ENCODE measurements at regions not wholly inside any gene's neighbourhood (a gene's known extent, or its start where the extent isn't known, plus 50 kb on each side); places are given as distances from the start of the nearest gene placed in this dataset.

DNA sequence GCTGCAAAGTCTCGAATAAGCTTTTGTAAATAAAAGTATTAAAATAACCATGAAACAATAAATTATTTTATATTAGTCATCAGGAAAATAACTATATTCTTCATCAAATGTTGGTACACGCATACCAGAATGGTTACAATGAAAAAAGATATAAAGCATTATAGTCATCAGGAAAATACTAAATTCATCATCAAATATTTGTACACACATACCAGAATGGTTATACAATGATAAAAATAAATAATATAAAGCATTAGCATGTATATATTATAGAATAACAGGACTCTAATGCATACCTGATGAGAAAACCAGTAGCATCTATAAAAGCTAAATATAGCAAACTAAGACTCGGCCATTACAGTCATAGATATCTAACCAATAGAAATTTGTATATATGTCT, 202.9 kb downstream of the TRAM1L1 start:
- H3K36me3 Mint-ChIP-seq (ENCODE audit: low read depth): no peaks in the 10 kb centered on the region
- H3K4me3 Mint-ChIP-seq: no peak overlapping the region
- TF ChIP-seq, protein P1, sequence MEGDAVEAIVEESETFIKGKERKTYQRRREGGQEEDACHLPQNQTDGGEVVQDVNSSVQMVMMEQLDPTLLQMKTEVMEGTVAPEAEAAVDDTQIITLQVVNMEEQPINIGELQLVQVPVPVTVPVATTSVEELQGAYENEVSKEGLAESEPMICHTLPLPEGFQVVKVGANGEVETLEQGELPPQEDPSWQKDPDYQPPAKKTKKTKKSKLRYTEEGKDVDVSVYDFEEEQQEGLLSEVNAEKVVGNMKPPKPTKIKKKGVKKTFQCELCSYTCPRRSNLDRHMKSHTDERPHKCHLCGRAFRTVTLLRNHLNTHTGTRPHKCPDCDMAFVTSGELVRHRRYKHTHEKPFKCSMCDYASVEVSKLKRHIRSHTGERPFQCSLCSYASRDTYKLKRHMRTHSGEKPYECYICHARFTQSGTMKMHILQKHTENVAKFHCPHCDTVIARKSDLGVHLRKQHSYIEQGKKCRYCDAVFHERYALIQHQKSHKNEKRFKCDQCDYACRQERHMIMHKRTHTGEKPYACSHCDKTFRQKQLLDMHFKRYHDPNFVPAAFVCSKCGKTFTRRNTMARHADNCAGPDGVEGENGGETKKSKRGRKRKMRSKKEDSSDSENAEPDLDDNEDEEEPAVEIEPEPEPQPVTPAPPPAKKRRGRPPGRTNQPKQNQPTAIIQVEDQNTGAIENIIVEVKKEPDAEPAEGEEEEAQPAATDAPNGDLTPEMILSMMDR (IDR thresholded peaks at IDR 0.05; ENCODE audit: unreplicated experiment in 3 of 3): no peak
- no peaks in the 10 kb centered on the region for H3K9me3 Mint-ChIP-seq
- peaks cover 5% of the 10 kb centered on the region for H3K4me1 Mint-ChIP-seq
- no peaks in the 10 kb centered on the region for H3K27me3 Mint-ChIP-seq (ENCODE audit: low read depth)
- no peak overlapping the region for H3K27ac Mint-ChIP-seq

DNA sequence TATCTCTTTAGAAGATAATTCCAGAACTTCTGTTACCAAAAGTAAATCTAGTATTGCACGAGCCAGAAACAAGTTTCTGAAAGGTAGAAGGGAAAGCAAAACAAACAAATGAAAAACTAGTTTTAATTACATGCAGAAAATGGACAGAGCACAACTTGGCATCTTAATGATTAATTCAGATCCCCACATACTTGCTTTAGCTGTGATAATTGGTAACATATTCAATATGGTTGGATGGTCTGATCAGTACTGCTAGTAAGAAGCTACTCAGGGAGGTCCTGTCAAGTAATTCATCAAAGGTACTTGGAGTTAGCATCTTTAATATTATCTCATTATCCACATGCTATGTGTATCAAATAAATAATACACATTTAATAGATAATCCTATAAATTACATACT, 204.3 kb downstream of the TRAM1L1 start:
- peak overlapping the region; percentile 50 to 60 (median 55) for H3K27ac Mint-ChIP-seq
- H3K36me3 Mint-ChIP-seq (ENCODE audit: low read depth): no peaks in the 10 kb centered on the region
- TF ChIP-seq, protein P1 (IDR thresholded peaks at IDR 0.05; ENCODE audit: unreplicated experiment in 3 of 3): no peak
- H3K9me3 Mint-ChIP-seq: no peaks in the 10 kb centered on the region
- H3K4me3 Mint-ChIP-seq: no peak overlapping the region
- no peaks in the 10 kb centered on the region for H3K27me3 Mint-ChIP-seq (ENCODE audit: low read depth)
- no peaks in the 10 kb centered on the region for H3K4me1 Mint-ChIP-seq

DNA sequence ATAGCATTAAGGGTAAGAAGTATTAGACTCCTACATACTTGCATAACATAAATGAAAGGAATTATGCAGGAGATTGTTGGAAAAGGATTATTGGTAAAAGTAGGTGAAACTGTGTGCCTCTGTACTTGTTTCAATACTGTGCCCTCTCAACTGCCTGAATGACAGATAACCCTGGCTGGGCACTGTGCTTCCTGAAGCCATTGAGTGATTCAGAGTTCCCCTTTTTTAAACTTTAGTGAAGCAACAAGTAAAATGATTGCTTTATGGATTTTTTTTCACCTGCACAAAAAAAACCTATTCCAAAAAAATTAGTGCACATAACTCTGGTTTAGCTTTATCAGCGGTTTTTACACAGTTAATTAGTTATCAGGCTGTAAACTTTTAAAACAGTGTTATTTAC, 204.8 kb downstream of the TRAM1L1 start:
- Mint-ChIP-seq H3K4me1 (no peaks in the 10 kb centered on the region), H3K36me3 (ENCODE audit: low read depth) (no peaks in the 10 kb centered on the region), H3K4me3 (no peak overlapping the region), H3K27ac (peak overlapping the region; percentile 50 to 60 (median 55)), H3K27me3 (ENCODE audit: low read depth) (no peaks in the 10 kb centered on the region), H3K9me3 (no peaks in the 10 kb centered on the region)
- TF ChIP-seq, protein P1 (IDR thresholded peaks at IDR 0.05; ENCODE audit: unreplicated experiment in 3 of 3): no peak

DNA sequence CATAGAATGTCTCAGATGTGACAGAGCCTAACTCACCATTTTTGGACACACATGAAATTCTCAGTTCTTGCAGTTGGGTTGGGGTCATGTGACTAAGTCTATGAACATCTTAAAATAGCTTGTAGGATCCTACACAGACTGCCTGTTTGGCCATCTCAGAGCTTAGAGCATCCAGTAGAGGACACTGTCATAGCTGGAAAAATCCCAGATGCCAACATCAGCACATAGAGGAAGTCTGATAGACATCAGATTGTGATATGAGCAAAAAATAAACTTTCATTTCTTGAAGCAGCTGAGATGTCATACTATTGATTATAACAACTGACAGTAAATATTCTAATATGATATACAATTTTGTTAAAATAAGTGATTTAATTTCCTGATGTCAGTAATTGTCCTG, 207.1 kb downstream of the TRAM1L1 start:
- TF ChIP-seq, protein P1 (IDR thresholded peaks at IDR 0.05; ENCODE audit: unreplicated experiment in 3 of 3): no peak
- H3K27me3 Mint-ChIP-seq (ENCODE audit: low read depth): no peaks in the 10 kb centered on the region

DNA sequence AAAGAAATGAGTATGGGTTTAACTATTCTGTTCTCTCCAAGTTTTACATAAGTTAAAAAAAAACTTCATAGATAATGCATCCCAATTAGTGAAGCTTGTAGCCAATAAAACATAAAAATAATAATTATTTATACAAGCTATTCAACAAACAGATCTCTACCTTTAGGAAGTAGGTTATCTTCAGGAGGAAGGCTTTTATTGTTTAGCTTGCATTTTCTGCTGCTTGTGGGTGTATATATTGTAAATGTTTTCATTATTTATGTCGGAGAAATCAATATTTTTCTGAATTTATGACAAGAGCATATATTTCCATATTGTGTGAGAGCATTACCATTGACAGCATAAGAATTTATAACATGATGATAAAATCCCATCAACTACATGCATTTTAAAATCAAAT, 208.3 kb downstream of the TRAM1L1 start:
- no peaks in the 10 kb centered on the region for H3K27me3 Mint-ChIP-seq (ENCODE audit: low read depth)
- no peaks in the 10 kb centered on the region for H3K9me3 Mint-ChIP-seq
- H3K4me1 Mint-ChIP-seq: peaks cover 3% of the 10 kb centered on the region
- H3K27ac Mint-ChIP-seq: no peak overlapping the region
- no peaks in the 10 kb centered on the region for H3K36me3 Mint-ChIP-seq (ENCODE audit: low read depth)
- TF ChIP-seq, protein P1 (IDR thresholded peaks at IDR 0.05; ENCODE audit: unreplicated experiment in 3 of 3): no peak
- H3K4me3 Mint-ChIP-seq: no peak overlapping the region

More for the DNA sequence above, 207.1 kb downstream of the TRAM1L1 start:
- Mint-ChIP-seq H3K27ac (no peak overlapping the region), H3K4me3 (no peak overlapping the region), H3K9me3 (no peaks in the 10 kb centered on the region), H3K4me1 (no peaks in the 10 kb centered on the region), H3K36me3 (ENCODE audit: low read depth) (no peaks in the 10 kb centered on the region)

DNA sequence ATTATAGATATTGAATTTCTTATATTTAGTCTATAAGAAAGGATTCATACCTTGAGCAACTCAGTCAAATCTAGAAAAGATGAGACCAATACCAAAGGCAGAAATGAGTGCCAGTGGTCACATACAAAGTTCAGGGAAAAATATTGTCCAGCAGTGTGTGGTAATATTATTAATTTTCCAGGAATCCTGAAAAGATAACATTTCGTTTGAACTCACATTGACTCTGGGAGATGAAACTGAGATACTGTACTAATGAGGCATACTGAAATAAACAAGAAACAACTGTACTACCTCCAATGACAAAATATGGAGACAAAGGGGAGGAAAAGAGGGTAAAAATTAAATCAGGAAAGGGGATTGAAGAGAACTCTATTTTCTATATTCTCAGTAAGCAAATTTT, 212.4 kb downstream of the TRAM1L1 start:
- Mint-ChIP-seq H3K4me1 (peaks cover 11% of the 10 kb centered on the region), H3K36me3 (ENCODE audit: low read depth) (no peaks in the 10 kb centered on the region)

More for the DNA sequence above, 212.4 kb downstream of the TRAM1L1 start:
- Mint-ChIP-seq H3K27ac (peak overlapping the region in 1 of 3 experiments; percentile 25), H3K9me3 (no peaks in the 10 kb centered on the region), H3K27me3 (ENCODE audit: low read depth) (no peaks in the 10 kb centered on the region), H3K4me3 (no peak overlapping the region)
- TF ChIP-seq, protein P1 (IDR thresholded peaks at IDR 0.05; ENCODE audit: unreplicated experiment in 3 of 3): no peak

Measured in nephron (organoid).